ENCODE measurements at regions not wholly inside any gene's neighbourhood (a gene's known extent, or its start where the extent isn't known, plus 50 kb on each side); places are given as distances from the start of the nearest gene placed in this dataset.

DNA sequence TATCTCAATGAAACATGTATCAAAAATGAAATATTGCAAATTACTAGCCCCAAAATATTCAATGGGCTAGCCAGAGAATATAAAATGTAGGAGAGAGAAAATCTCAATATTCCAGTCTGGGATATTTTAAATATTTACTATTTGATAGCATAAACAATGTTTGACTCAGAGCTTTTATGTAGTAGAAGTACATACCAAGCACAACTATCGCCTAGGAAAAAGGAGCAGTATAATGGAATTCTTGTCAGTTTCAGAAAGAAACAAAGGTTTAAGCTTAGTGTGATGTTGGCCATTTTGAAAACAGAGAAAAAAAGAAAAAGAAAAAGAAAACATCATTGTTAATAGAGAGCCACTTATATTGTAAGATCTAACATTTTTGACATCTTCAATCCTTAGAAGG lies 1961.9 kb upstream of the CELF4 start:
- Histone ChIP-seq H2BK20ac (ENCODE audit: low read length) (no peak overlapping the region), H2AFZ (ENCODE audit: low read length) (no peak overlapping the region), H3K27me3 (replicated peaks in 1 of 4; ENCODE audit: control insufficient read depth in 3 of 4, extremely low read depth in 1 of 4, insufficient read depth in 3 of 4, low read length in 3 of 4) (no peaks in the 10 kb centered on the region), H2BK15ac (ENCODE audit: low read length) (no peak overlapping the region), H3K4ac (replicated peaks; ENCODE audit: insufficient read length, low read depth, low read length) (no peak overlapping the region), H3K9me3 (ENCODE audit: insufficient read depth in 2 of 2, low read depth in 1 of 2, low read length in 1 of 2) (no peaks in the 10 kb centered on the region), H3K79me2 (ENCODE audit: control insufficient read depth in 1 of 2, insufficient read depth in 2 of 2, low read length in 2 of 2) (no peaks in the 10 kb centered on the region), H3K4me2 (ENCODE audit: insufficient read depth in 1 of 2, low read depth in 2 of 2, low read length in 2 of 2) (no peak overlapping the region), H3K23me2 (ENCODE audit: low read depth, low read length) (no peaks in the 10 kb centered on the region), H3K56ac (replicated peaks; ENCODE audit: insufficient read length, low read depth, low read length) (no peak overlapping the region), H2BK5ac (ENCODE audit: low read depth, low read length) (no peak overlapping the region), H4K20me1 (replicated peaks in 1 of 2; ENCODE audit: control insufficient read depth in 1 of 2, insufficient read depth in 2 of 2, low read length in 2 of 2) (no peaks in the 10 kb centered on the region), H3K23ac (ENCODE audit: insufficient read length) (no peak overlapping the region), H3K27ac (ENCODE audit: low read depth, low read length) (no peak overlapping the region), H4K8ac (ENCODE audit: extremely low read depth, insufficient read depth, low read length) (no peak overlapping the region), H3K9ac (replicated peaks in 1 of 4; ENCODE audit: extremely low read depth in 1 of 4, low read depth in 3 of 4, low read length in 3 of 4) (no peak overlapping the region), H2BK120ac (replicated peaks; ENCODE audit: low read depth, low read length) (no peak overlapping the region), H3K4me3 (ENCODE audit: extremely low read depth in 1 of 4, insufficient read depth in 2 of 4, low read depth in 3 of 4, low read length in 4 of 4) (no peak overlapping the region), H4K5ac (ENCODE audit: insufficient read length, low read depth, low read length) (no peak overlapping the region), H2AK5ac (ENCODE audit: low read depth, low read length) (no peak overlapping the region), H3K79me1 (ENCODE audit: low read depth, low read length) (no peaks in the 10 kb centered on the region), H3K14ac (ENCODE audit: insufficient read length) (no peak overlapping the region), H4K91ac (replicated peaks; ENCODE audit: insufficient read length, low read length) (no peak overlapping the region), H2BK12ac (ENCODE audit: low read depth, low read length) (no peak overlapping the region), H3K18ac (ENCODE audit: extremely low read depth, low read length) (no peak overlapping the region), H3K36me3 (ENCODE audit: control insufficient read depth in 2 of 4, insufficient read depth in 4 of 4, low read length in 3 of 4) (no peaks in the 10 kb centered on the region), H3K4me1 (replicated peaks in 1 of 4; ENCODE audit: control insufficient read depth in 3 of 4, insufficient read depth in 4 of 4, low read length in 3 of 4) (no peaks in the 10 kb centered on the region)
- FAIRE-seq, result no peak
- POLR2A ChIA-PET (ENCODE audit: partially characterized antibody), result no interaction called here
- WGBS, 2 experiments (ENCODE audit: extremely low coverage in 1 of 2, insufficient coverage in 1 of 2, insufficient read length in 1 of 2, insufficient replicate concordance in 2 of 2, low coverage in 1 of 2, low lambda C conversion rate in 2 of 2, missing lambda C conversion rate in 1 of 2), result 82% methylated on average over 1 of the region's 1 CpG; no CpG with 5 or more reads in 1 of the 2 experiments
- DNase-seq (ENCODE audit: low read depth in 1 of 2, low spot score in 2 of 2), result no peak
- CTCF ChIA-PET (ENCODE audit: partially characterized antibody), result interaction anchor here (1.7 kb wide), 1 partner anchor 10 kb away, joined by 7 read pairs; no protein-coding TSS in a partner anchor
- TF ChIP-seq POLR2AphosphoS5 (IDR thresholded peaks at IDR 0.05; ENCODE audit: low read depth, low read length), result no peak
- no peak for TF ChIP-seq CHD2 (IDR thresholded peaks at IDR 0.05; ENCODE audit: low read length)
- TF ChIP-seq NANOG (IDR thresholded peaks at IDR 0.05; ENCODE audit: insufficient read depth, low read depth, low read length, poor library complexity, severe bottlenecking), result no peak
- TF ChIP-seq, protein P1, sequence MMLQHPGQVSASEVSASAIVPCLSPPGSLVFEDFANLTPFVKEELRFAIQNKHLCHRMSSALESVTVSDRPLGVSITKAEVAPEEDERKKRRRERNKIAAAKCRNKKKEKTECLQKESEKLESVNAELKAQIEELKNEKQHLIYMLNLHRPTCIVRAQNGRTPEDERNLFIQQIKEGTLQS (IDR thresholded peaks at IDR 0.05; ENCODE audit: insufficient read depth, low read depth, low read length), result no peak
- no peak for TF ChIP-seq TAF1 (IDR thresholded peaks at IDR 0.05; ENCODE audit: low read depth, low read length)
- no peak for TF ChIP-seq CHD1 (IDR thresholded peaks at IDR 0.05; ENCODE audit: low read depth, low read length)
- no peak for TF ChIP-seq NRF1 (IDR thresholded peaks at IDR 0.05; ENCODE audit: low read depth, low read length)
- no peak for TF ChIP-seq RXRA (IDR thresholded peaks at IDR 0.05; ENCODE audit: insufficient read depth, low read depth, low read length)
- TF ChIP-seq SRF (IDR thresholded peaks at IDR 0.05; ENCODE audit: low read depth, low read length), result no peak
- TF ChIP-seq RFX5 (IDR thresholded peaks at IDR 0.05; ENCODE audit: borderline replicate concordance, low read depth, low read length), result no peak
- TF ChIP-seq, protein P2, sequence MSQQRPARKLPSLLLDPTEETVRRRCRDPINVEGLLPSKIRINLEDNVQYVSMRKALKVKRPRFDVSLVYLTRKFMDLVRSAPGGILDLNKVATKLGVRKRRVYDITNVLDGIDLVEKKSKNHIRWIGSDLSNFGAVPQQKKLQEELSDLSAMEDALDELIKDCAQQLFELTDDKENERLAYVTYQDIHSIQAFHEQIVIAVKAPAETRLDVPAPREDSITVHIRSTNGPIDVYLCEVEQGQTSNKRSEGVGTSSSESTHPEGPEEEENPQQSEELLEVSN (IDR thresholded peaks at IDR 0.05), result no peak
- TF ChIP-seq, protein P3, sequence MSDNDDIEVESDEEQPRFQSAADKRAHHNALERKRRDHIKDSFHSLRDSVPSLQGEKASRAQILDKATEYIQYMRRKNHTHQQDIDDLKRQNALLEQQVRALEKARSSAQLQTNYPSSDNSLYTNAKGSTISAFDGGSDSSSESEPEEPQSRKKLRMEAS (IDR thresholded peaks at IDR 0.05), result no peak
- no peak for TF ChIP-seq POU5F1 (IDR thresholded peaks at IDR 0.05; ENCODE audit: low read depth, low read length)
- TF ChIP-seq EGR1 (IDR thresholded peaks at IDR 0.05; ENCODE audit: borderline replicate concordance, low read depth, low read length), result no peak

All from H1 (cell line).